ENCODE measurements at regions not wholly inside any gene's neighbourhood (a gene's known extent, or its start where the extent isn't known, plus 50 kb on each side); places are given as distances from the start of the nearest gene placed in this dataset.

DNA sequence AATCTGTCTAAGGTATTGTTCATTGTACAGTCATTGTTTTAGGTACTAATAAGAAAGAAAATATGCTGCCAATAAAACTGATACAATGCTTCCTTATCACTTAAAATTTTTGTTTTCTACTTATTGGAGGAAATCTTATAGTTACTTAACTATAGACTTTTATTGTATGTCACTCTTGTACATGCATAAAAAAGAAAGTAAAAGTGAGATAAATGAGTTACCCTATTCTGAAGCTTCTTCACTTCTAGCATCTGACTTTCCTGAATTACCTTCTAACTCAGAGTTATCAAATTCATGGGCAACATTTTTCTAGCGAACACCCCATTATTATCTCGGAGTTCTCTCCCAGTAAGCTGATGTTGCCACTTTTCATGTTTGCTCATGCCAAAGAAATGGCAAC, 504.9 kb downstream of the SH2D4B start:
- H3K36me3 ChIP-seq: no peaks in the 10 kb centered on the region
- no peaks in the 10 kb centered on the region for H3K27me3 ChIP-seq
- 72 to 87% (median 79%) methylated on average over 2 of the region's 2 CpGs for WGBS, 4 donors
- no peaks in the 10 kb centered on the region for H3K4me1 ChIP-seq
- intact Hi-C loops (cut with DNase I): no loop called here
- DNase-seq: no peak
- no peak overlapping the region for H3K4me3 ChIP-seq
- H3K27ac ChIP-seq: no peak overlapping the region
- no peak for TF ChIP-seq POLR2A (IDR thresholded peaks at IDR 0.05)
- TF ChIP-seq, protein P1, sequence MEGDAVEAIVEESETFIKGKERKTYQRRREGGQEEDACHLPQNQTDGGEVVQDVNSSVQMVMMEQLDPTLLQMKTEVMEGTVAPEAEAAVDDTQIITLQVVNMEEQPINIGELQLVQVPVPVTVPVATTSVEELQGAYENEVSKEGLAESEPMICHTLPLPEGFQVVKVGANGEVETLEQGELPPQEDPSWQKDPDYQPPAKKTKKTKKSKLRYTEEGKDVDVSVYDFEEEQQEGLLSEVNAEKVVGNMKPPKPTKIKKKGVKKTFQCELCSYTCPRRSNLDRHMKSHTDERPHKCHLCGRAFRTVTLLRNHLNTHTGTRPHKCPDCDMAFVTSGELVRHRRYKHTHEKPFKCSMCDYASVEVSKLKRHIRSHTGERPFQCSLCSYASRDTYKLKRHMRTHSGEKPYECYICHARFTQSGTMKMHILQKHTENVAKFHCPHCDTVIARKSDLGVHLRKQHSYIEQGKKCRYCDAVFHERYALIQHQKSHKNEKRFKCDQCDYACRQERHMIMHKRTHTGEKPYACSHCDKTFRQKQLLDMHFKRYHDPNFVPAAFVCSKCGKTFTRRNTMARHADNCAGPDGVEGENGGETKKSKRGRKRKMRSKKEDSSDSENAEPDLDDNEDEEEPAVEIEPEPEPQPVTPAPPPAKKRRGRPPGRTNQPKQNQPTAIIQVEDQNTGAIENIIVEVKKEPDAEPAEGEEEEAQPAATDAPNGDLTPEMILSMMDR (IDR thresholded peaks at IDR 0.05): no peak
- H3K9me3 ChIP-seq: peaks cover 0 to 2% (median 0%) of the 10 kb centered on the region in 12 donors
- no peak for ATAC-seq

DNA sequence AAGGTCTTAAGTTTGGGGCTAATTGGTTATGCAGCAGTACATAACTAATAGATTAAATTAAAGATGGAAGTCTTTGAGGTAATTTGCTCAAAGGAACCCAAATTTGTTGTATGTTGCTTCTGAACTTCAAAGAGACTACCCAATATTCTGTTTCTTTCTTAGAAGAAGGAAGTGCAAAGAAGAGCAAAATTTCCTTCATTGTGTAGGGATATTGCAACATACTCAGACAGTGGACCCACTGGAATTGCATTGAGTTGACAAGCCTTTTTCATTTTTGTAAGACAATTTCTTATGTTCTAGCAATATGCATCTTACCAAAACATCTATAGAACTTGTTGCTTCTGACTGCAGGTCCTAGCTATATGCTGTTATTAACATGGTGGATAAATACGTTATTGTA, 527.8 kb downstream of the SH2D4B start:
- ATAC-seq (no peak), DNase-seq (no peak)
- Histone ChIP-seq H3K27ac (no peak overlapping the region), H3K36me3 (no peaks in the 10 kb centered on the region), H3K4me3 (no peak overlapping the region), H3K4me1 (no peaks in the 10 kb centered on the region), H3K9me3 (no peaks in the 10 kb centered on the region), H3K27me3 (peaks cover 0 to 4% (median 0%) of the 10 kb centered on the region in 9 donors)
- TF ChIP-seq, protein P1 (IDR thresholded peaks at IDR 0.05): no peak
- no peak for TF ChIP-seq POLR2A (IDR thresholded peaks at IDR 0.05)
- WGBS, 4 donors: 76 to 86% (median 83%) methylated on average over 1 of the region's 1 CpG
- intact Hi-C loops (cut with DNase I): no loop called here

DNA sequence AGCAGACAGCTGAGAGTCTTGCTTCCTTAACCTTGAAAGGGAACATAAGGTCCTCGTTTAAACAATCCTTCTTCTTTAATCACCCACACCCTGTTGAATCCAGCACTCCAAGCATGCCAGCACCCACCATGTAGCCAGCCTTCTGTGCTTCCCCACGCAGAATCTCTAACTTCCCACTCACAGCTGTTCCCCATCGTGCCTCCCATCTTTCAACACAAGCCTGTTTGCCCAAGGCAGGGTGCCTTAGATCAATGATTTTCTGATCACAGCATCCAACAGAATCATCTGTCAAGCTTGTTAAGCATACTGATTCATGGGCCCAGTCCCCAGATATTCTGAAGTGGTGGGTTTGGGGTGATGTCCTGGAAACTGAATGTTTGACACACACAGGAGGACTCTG, 530.8 kb downstream of the SH2D4B start:
- Histone ChIP-seq H3K4me3 (no peak overlapping the region), H3K27ac (no peak overlapping the region), H3K9me3 (no peaks in the 10 kb centered on the region), H3K27me3 (peaks cover 0 to 4% (median 0%) of the 10 kb centered on the region in 9 donors), H3K36me3 (no peaks in the 10 kb centered on the region), H3K4me1 (no peaks in the 10 kb centered on the region)
- ATAC-seq (no peak), DNase-seq (no peak)
- 29 to 54% (median 36%) methylated on average over 3 of the region's 3 CpGs for WGBS, 4 donors
- intact Hi-C loops (cut with DNase I): no loop called here
- TF ChIP-seq POLR2A (IDR thresholded peaks at IDR 0.05): no peak
- TF ChIP-seq, protein P1 (IDR thresholded peaks at IDR 0.05): no peak

DNA sequence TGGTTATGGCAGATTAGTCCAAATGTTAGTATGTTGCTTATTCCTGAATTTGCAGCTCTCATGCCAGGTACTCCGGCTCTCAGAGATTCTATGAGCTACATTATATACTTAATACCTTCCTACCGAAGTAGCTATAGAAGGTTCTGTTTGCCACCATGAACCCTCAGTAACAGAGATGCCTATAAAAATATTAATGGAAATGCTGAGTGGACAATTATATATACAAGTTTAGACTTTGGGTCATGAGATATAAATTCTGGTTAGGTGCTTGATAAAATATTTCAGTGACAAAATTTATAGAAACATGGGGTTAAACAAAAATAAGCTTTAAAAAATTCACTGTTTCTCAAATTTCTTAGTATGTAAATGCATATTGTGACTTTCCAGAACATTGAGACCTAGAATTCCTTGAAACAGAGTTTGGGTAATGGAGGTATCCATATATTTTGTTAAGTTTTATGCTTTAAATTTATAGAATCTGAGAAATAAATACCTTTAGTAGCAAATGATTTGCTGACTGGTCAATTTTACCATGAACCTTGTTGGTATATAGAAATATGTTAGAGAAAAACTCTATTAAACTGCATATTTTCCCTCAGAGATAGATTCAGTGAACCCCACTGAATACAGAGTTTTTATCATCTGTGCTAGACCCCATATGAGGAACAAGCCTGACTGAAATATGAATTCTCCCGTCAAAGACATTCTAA, 533.5 kb downstream of the SH2D4B start:
- no peaks in the 10 kb centered on the region for H3K9me3 ChIP-seq
- DNase-seq: no peak
- TF ChIP-seq, protein P1 (IDR thresholded peaks at IDR 0.05): no peak
- no peak for TF ChIP-seq POLR2A (IDR thresholded peaks at IDR 0.05)
- H3K27me3 ChIP-seq: peaks cover 0 to 4% (median 0%) of the 10 kb centered on the region in 9 donors
- 72 to 90% (median 89%) methylated on average over 3 of the region's 3 CpGs for WGBS, 4 donors
- no peak overlapping the region for H3K27ac ChIP-seq
- intact Hi-C loops (cut with DNase I): no loop called here
- no peaks in the 10 kb centered on the region for H3K36me3 ChIP-seq
- no peak for ATAC-seq
- H3K4me3 ChIP-seq: no peak overlapping the region
- H3K4me1 ChIP-seq: no peaks in the 10 kb centered on the region
